ENCODE measurements at regions not wholly inside any gene's neighbourhood (a gene's known extent, or its start where the extent isn't known, plus 50 kb on each side); places are given as distances from the start of the nearest gene placed in this dataset.

DNA sequence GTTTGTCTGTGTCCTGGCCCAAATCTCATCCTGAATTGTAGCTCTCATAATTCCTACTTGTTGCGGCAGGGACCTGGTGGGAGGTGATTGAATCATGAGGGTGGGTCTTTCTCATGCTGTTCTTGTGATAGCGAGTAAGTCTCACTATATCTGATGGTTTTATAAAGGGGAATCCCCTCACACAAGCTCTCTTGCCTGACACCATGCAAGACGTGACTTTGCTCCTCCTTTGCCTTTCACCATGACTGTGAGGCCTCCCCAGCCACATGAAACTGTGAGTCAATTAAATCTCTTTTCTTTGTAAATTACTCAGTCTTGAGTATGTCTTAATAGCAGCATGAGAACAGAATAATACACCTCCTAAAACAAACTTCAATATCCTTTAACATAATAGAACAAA lies 1065.6 kb downstream of the PLA2G4A start:
- TF ChIP-seq, protein P1, sequence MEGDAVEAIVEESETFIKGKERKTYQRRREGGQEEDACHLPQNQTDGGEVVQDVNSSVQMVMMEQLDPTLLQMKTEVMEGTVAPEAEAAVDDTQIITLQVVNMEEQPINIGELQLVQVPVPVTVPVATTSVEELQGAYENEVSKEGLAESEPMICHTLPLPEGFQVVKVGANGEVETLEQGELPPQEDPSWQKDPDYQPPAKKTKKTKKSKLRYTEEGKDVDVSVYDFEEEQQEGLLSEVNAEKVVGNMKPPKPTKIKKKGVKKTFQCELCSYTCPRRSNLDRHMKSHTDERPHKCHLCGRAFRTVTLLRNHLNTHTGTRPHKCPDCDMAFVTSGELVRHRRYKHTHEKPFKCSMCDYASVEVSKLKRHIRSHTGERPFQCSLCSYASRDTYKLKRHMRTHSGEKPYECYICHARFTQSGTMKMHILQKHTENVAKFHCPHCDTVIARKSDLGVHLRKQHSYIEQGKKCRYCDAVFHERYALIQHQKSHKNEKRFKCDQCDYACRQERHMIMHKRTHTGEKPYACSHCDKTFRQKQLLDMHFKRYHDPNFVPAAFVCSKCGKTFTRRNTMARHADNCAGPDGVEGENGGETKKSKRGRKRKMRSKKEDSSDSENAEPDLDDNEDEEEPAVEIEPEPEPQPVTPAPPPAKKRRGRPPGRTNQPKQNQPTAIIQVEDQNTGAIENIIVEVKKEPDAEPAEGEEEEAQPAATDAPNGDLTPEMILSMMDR (IDR thresholded peaks at IDR 0.05; ENCODE audit: poor library complexity, severe bottlenecking) = no peak
- TF ChIP-seq EZH2 (IDR thresholded peaks at IDR 0.05; ENCODE audit: borderline replicate concordance, insufficient read depth, low read length, poor library complexity, severe bottlenecking) (no peak), REST (IDR thresholded peaks at IDR 0.05; ENCODE audit: borderline replicate concordance) (no peak), TAF1 (IDR thresholded peaks at IDR 0.05; ENCODE audit: low read depth) (no peak), POLR2AphosphoS5 (IDR thresholded peaks at IDR 0.05) (no peak), SMC3 (conservative IDR thresholded peaks at IDR 0.05; ENCODE audit: poor library complexity) (no peak)
